Activated gamma-delta T cell treated with Interleukin-2 at 50 U/mL for 16 hours (primary cell): ENCODE measurements at regions not wholly inside any gene's neighbourhood (a gene's known extent, or its start where the extent isn't known, plus 50 kb on each side); places are given as distances from the start of the nearest gene placed in this dataset.
"Not testable (repeated sequence)": the region's sequence is repeated elsewhere in the genome, so short reads cannot be mapped to it uniquely, and the experiment has no call there.

ENCODE experiments used
- DNase-seq: peaks from one replicate; pipeline ENCODE4 v3.0.0-alpha.2; 2020

DNA sequence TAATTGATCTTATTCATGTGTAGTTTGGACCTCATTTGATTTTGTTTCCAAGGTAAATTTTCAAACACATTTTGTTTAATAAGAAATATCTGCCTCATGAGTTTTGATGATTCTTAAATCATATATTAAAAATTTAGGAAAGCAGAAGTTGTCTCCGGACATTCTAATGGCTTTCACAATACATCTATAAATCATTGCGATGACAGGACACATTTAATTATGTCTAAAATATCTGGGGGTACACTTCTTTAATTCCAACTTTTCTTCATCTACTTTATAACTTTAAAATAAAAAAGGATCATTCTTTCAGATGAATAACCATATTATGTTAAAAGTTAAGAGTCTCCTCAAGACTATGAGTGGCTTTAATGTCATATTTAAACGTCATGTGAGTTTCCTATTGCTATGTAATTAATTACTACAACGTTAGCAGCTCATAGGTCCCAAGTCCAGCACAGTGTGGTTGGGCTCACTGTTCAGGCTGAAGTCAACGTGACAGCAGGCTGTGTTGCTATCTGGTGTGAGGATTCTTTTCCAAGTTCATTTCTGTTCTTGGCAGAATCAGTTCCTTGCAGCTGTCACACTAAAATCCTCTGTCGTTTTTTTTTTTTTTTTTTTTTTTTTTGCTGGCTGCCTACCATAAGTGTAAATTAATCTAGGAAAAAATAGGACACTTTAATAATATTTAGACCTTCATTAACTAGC is 893.5 kb downstream of the LTN1 start:
- no peak for DNase-seq

GRCh38 chr21:28091466-28091865 is 901.2 kb downstream of the LTN1 start:
- no peak for DNase-seq

DNA sequence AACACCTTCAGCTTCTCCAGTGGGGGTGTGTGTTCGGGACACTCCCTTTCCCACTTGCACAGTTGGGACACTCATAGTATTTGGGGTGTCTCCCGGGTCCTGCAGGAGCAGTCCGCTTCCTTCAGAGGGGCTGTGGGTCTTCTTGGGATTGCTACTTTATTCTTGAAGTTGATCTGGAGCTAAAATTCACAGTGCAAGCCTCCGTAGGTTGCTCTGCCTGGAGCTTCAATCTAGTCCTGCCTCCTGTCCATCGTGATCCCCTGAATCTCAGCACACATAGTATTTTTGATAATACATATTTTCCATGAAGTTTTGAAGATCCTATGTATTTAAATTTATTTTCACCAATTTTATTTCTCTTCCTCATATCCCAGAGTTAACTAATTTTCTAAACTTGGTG is 902.1 kb downstream of the LTN1 start:
- DNase-seq = no peak

DNA sequence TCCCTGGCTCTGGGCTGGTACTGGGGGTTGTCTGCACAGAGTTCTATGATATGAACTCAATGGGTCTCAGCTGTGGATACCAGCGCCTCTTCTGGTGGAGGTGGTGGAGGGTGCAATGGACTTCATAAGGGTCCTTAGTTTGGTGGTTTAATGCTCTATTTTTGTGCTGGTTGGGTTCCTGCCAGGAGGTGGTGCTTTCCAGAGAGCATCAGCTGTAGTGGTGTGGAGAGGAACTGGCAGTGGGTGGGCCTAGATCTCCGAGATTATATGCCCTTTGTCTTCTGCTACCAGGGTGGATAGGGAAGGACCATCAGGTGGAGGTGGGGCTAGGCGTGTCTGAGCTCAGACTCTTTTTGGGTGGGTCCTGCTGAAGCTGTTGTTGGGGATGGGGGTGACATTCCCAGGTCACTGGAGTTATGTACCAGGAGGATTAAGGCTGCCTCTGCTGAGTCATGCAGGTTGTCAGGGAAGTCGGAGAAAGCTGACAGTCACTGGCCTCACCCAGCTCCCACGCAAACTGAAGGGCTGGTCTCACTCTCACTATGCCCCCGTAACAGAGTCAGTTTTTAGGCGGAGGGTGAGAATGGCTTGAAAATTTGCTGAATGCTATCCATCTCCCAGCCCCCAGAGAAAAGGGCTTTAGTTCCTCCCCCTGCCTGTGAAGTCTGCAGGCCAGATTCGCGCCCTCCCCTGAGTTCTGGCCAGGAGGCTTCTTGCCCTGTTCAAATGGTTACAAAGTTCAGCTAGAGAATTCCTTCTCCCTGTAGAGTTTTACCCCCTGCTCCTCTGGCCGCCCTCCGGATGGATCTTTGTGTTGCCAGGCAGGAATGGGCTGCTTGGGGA is 902.9 kb downstream of the LTN1 start:
- no peak for DNase-seq

- DNase-seq = no peak
Observed at GRCh38 chr21:28086861-28087581, 905.7 kb downstream of the LTN1 start.

- no peak for DNase-seq
Observed at GRCh38 chr21:28084951-28085350, 907.7 kb downstream of the LTN1 start.

GRCh38 chr21:28083350-28083749 is 909.3 kb downstream of the LTN1 start:
- DNase-seq = no peak

GRCh38 chr21:28078126-28078525 is 914.6 kb downstream of the LTN1 start:
- DNase-seq = no peak

DNA sequence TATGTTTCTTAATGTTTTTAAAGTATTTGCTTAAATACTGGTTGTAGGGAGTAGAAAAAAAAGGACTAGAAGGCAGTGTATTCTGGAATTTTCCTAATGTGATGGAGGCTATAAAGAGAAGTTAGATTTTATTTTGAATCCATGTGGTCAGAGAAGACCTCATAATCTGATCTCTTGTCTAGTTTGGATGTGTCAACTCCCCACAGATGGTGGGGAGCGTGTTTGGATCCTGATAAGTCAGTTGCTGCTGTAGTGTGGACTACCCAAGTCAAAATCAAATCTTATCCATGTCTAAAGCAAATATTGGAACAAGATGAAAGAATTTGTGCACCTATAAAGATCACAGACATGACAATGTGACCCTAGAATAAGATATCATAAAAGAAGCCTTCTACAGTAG is 918.0 kb downstream of the LTN1 start:
- DNase-seq = no peak

DNA sequence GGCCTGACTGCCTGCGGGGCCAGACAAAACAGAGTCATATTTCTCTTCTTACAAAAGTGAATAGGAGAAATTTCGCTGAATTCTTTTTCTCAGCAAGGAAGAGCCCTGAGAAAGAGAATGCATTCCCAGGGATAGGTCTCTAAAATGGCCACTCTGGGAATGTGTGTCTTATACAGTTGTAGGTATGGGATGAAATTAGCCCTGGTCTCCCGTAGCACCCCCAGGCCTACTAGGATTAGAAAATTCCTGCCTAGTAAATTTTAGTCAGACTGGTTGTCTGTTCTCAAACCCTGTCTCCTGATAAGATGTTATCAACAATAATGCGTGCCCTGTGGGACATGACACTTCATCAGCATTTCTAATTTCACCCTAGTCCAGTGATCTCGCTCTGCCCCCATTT is 920.1 kb downstream of the LTN1 start:
- DNase-seq = no peak

- no peak for DNase-seq
Observed at GRCh38 chr21:28069450-28069923, 923.2 kb downstream of the LTN1 start.

GRCh38 chr21:28068455-28069358 is 924.0 kb downstream of the LTN1 start:
- no peak for DNase-seq

DNA sequence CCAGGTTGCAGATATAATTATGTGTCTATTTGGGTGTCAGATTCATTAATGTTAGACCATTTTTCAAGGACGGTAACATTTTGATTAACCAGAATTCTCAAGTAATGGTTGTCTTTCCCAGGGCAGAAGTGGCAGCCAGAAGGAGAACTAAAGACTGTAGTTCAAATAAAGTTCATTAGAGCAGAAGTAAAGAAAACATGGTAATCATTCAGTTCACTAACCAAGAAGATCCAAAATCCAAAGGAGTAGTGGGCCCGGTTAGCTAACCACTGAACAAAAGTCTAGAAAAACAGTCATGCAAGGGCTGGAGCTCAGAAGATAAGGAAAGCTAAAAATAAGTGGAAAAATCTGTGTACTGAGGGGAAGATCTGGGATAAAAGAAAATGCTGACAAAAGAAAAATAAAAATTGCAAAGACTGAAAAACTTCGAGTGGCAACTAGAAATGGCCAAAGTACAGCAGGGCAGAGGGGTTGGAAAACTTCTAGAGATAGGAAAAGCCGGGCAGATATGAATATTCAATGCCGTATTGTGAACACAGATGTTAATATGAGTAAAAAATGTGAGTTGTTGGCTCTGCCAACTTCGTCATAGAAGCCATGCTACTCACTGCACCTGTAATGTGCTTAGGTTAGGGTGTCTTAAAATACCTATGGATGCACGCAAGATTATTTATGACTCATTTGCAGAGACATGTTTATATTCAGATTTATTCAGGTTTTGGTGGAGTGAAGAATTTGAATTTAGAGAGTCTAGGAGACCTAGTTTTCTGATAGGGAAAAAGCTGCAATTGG is 925.9 kb downstream of the LTN1 start:
- DNase-seq = no peak

- DNase-seq = no peak
Observed at GRCh38 chr21:28066076-28066475, 926.6 kb downstream of the LTN1 start.

GRCh38 chr21:28063241-28064216 is 929.1 kb downstream of the LTN1 start:
- no peak for DNase-seq

DNA sequence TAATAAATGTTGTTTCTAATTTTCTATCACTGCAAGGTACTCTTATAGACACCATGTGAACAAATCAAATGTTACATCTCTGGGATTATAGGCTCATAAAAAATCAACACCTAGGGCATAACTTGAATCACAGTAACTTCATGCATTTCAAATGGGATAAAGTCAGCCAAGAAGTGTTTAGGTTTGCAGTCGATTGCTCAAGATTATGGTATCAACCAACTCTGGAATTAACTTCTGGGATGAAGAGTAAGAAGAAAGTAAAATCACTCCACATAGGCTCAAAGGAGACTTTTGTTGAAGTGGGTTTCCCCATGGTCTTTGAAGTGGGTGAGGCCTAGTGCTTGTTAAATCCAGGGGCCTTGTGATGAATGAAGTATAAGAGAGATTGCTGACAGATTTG is 939.7 kb downstream of the LTN1 start:
- not testable (repeated sequence) for DNase-seq

- DNase-seq = not testable (repeated sequence)
Observed at GRCh38 chr21:28051649-28052048, 941.0 kb downstream of the LTN1 start.

GRCh38 chr21:28035692-28036091 is 957.0 kb downstream of the LTN1 start:
- not testable (repeated sequence) for DNase-seq

DNA sequence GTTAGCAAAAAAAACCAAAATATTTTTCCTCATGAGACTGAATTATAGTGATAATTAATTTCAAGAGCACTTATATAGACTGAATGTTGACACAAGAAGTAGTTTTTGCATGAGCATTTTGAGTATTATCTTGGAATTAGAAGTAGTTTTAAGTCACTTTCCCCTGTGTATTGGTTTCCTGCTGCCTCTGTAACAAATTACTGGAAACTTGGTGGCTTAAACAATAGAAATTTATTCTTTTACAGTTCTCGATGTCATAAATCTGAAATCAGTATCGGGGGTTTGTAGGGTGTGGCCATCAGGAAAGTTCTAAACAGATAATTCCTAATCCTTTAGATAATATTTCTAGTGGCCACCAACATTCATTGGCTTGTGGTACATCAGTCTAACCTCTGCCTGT is 957.8 kb downstream of the LTN1 start:
- DNase-seq = not testable (repeated sequence)

- DNase-seq = not testable (repeated sequence)
Observed at GRCh38 chr21:28034334-28034733, 958.3 kb downstream of the LTN1 start.
